Caco-2 (cell line): ENCODE measurements at regions not wholly inside any gene's neighbourhood (a gene's known extent, or its start where the extent isn't known, plus 50 kb on each side); places are given as distances from the start of the nearest gene placed in this dataset.

ENCODE experiments used
- BruUV-seq: library from RNA; stranded (reverse); fragments of 400-500 nt; replicated peaks from 2 replicates; lab custom pipeline; 2021; lab: Mats Ljungman, UMichigan
- CTCF ChIA-PET: fragments of 300-600 bp; sonication (Branson Sonifier 250); formaldehyde crosslinking; loops from one replicate; lab custom pipeline; 2022; ENCODE audit warnings: antibody characterized with exemption; lab: Charles Lee
- POLR2A ChIA-PET: fragments of 300-600 bp; sonication (Branson Sonifier 250); formaldehyde crosslinking; loops from one replicate; lab custom pipeline; 2022; ENCODE audit warnings: antibody characterized with exemption; lab: Charles Lee
- DNase-seq, 2 experiments: peaks; one replicate each; pipeline versions ENCODE4 v3.0.0 to v3.0.0-alpha.2; 2020 to 2022
- H3K27me3 ChIP-seq: replicated peaks from 2 replicates; pipeline ENCODE4 v1.6.0; 2011; ENCODE audit warnings: low read length; ENCODE audit not compliant: control insufficient read depth, insufficient read depth
- H3K36me3 ChIP-seq: 2 replicates; pipeline ENCODE4 v1.5.1; 2011; ENCODE audit warnings: low read length; ENCODE audit not compliant: control insufficient read depth, insufficient read depth
- H3K4me1 ChIP-seq: fragments of 250-450 bp; sonication (Bioruptor Pico); 2 replicates; pipeline ENCODE4 v1.5.1; 2020; ENCODE audit warnings: mild to moderate bottlenecking
- H3K4me3 ChIP-seq: 2 replicates; pipeline ENCODE4 v1.5.1; 2011; ENCODE audit warnings: low read depth, mild to moderate bottlenecking, control low read depth, low read length
- H3K9me3 ChIP-seq: fragments of 250-450 bp; sonication (Bioruptor Pico); 2 replicates; pipeline ENCODE4 v1.5.1; 2020; ENCODE audit warnings: mild to moderate bottlenecking, moderate library complexity
- H3K27ac Mint-ChIP-seq: one replicate; pipeline ENCODE4 v1.8.0; 2022; ENCODE audit warnings: mixed read lengths; ENCODE audit not compliant: unreplicated experiment
- H3K27me3 Mint-ChIP-seq: one replicate; pipeline ENCODE4 v1.8.0; 2022; ENCODE audit warnings: mixed read lengths; ENCODE audit not compliant: insufficient read depth, unreplicated experiment
- H3K36me3 Mint-ChIP-seq: one replicate; pipeline ENCODE4 v1.8.0; 2022; ENCODE audit warnings: mild to moderate bottlenecking, mixed read lengths; ENCODE audit not compliant: insufficient read depth, unreplicated experiment
- H3K4me1 Mint-ChIP-seq: one replicate; pipeline ENCODE4 v1.8.0; 2022; ENCODE audit warnings: low read depth, mixed read lengths; ENCODE audit not compliant: unreplicated experiment
- H3K4me3 Mint-ChIP-seq: one replicate; pipeline ENCODE4 v1.8.0; 2022; ENCODE audit warnings: mild to moderate bottlenecking, moderate library complexity, mixed read lengths; ENCODE audit not compliant: unreplicated experiment
- H3K9me3 Mint-ChIP-seq: one replicate; pipeline ENCODE4 v1.8.0; 2022; ENCODE audit warnings: mixed read lengths; ENCODE audit not compliant: unreplicated experiment
- CTCF ChIP-seq, 2 experiments: fragments of 200-600 bp in 1 of 2; IDR thresholded peaks; 1 replicate in 1 of 2; 2 replicates in 1 of 2; pipeline versions ENCODE4 v1.5.1 to v1.8.0; 2011 to 2022; ENCODE audit warnings: antibody characterized with exemption in 1 of 2, control low read depth in 1 of 2, inconsistent platforms in 1 of 2, low read depth in 1 of 2, low read length in 1 of 2, mild to moderate bottlenecking in 1 of 2, moderate library complexity in 1 of 2; ENCODE audit not compliant: insufficient read depth in 1 of 2, severe bottlenecking in 1 of 2, unreplicated experiment in 1 of 2
- intact Hi-C: fragments of 100-400 bp; cut with micrococcal nuclease; formaldehyde crosslinking; loops from one replicate; pipeline ENCODE4 v1.10.0; 2022; ENCODE audit not compliant: unreplicated experiment

GRCh38 chr2:236776695-236777251 is 207.1 kb downstream of the ACKR3 start:
- intact Hi-C loops, result no loop called here
- no TSS peak for BruUV-seq
- no peaks in the 10 kb centered on the region for H3K9me3 Mint-ChIP-seq
- DNase-seq, result no peak
- no peak overlapping the region for H3K27ac Mint-ChIP-seq
- no peak overlapping the region for H3K4me3 Mint-ChIP-seq
- Histone ChIP-seq H3K4me1 (no peaks in the 10 kb centered on the region), H3K27me3 (no peaks in the 10 kb centered on the region), H3K4me3 (no peak overlapping the region), H3K9me3 (no peaks in the 10 kb centered on the region), H3K36me3 (no peaks in the 10 kb centered on the region)
- no peaks in the 10 kb centered on the region for H3K27me3 Mint-ChIP-seq
- ChIA-PET POLR2A (no interaction called here), CTCF (no interaction called here)
- peaks cover 6% of the 10 kb centered on the region for H3K36me3 Mint-ChIP-seq
- H3K4me1 Mint-ChIP-seq, result no peaks in the 10 kb centered on the region
- no peak for TF ChIP-seq CTCF (IDR thresholded peaks at IDR 0.05; ENCODE audit: insufficient read depth in 1 of 2, low read depth in 1 of 2, low read length in 1 of 2, severe bottlenecking in 1 of 2, unreplicated experiment in 1 of 2)

GRCh38 chr2:236777408-236777807 is 207.8 kb downstream of the ACKR3 start:
- Mint-ChIP-seq H3K27ac (no peak overlapping the region), H3K4me3 (no peak overlapping the region), H3K9me3 (no peaks in the 10 kb centered on the region), H3K27me3 (no peaks in the 10 kb centered on the region), H3K36me3 (peaks cover 10% of the 10 kb centered on the region), H3K4me1 (no peaks in the 10 kb centered on the region)
- H3K4me1 ChIP-seq, result no peaks in the 10 kb centered on the region
- H3K27me3 ChIP-seq, result no peaks in the 10 kb centered on the region
- ChIA-PET POLR2A (no interaction called here), CTCF (no interaction called here)
- TF ChIP-seq CTCF (IDR thresholded peaks at IDR 0.05; ENCODE audit: insufficient read depth in 1 of 2, low read depth in 1 of 2, low read length in 1 of 2, severe bottlenecking in 1 of 2, unreplicated experiment in 1 of 2), result no peak
- H3K36me3 ChIP-seq, result no peaks in the 10 kb centered on the region
- no peaks in the 10 kb centered on the region for H3K9me3 ChIP-seq
- DNase-seq, result no peak
- no TSS peak for BruUV-seq
- no peak overlapping the region for H3K4me3 ChIP-seq
- intact Hi-C loops, result no loop called here

- Mint-ChIP-seq H3K27ac (peak overlapping the region; percentile 5), H3K4me3 (no peak overlapping the region), H3K9me3 (peaks cover 9% of the 10 kb centered on the region), H3K36me3 (peaks cover 22% of the 10 kb centered on the region), H3K4me1 (no peaks in the 10 kb centered on the region), H3K27me3 (no peaks in the 10 kb centered on the region)
- peaks cover 5% of the 10 kb centered on the region; the same call in 1 of the 2 replicates for H3K4me1 ChIP-seq
- H3K27me3 ChIP-seq, result no peaks in the 10 kb centered on the region
- ChIA-PET POLR2A (no interaction called here), CTCF (no interaction called here)
- H3K9me3 ChIP-seq, result no peaks in the 10 kb centered on the region
- intact Hi-C loops, result no loop called here
- H3K4me3 ChIP-seq, result no peak overlapping the region
- no peak for TF ChIP-seq CTCF (IDR thresholded peaks at IDR 0.05; ENCODE audit: insufficient read depth in 1 of 2, low read depth in 1 of 2, low read length in 1 of 2, severe bottlenecking in 1 of 2, unreplicated experiment in 1 of 2)
- no peak for DNase-seq
- no peaks in the 10 kb centered on the region for H3K36me3 ChIP-seq
- BruUV-seq, result TSS peak; percentile 77
These were observed 212.6 kb downstream of the ACKR3 start for GRCh38 chr2:236781933-236782816.
